Right lobe of liver (tissue), 4 donors: ENCODE measurements at regions not wholly inside any gene's neighbourhood (a gene's known extent, or its start where the extent isn't known, plus 50 kb on each side); places are given as distances from the start of the nearest gene placed in this dataset.
"Not testable (repeated sequence)": the region's sequence is repeated elsewhere in the genome, so short reads cannot be mapped to it uniquely, and the experiment has no call there.

ENCODE experiments used
- CTCF ChIP-seq, 4 donors: fragments of 200-600 bp in 3 of 4; fragments of 450-650 bp in 1 of 4; IDR thresholded peaks; one replicate each; pipeline versions ENCODE4 v1.5.1 to v1.8.0; 2016 to 2022; ENCODE audit warnings: antibody characterized with exemption in 4 of 4, mild to moderate bottlenecking in 2 of 4
- POLR2A ChIP-seq: fragments of 450-650 bp; IDR thresholded peaks from one replicate; pipeline ENCODE4 v1.6.1; 2017; ENCODE audit warnings: antibody characterized with exemption, mild to moderate bottlenecking
- donor health status: DM: no; HTN: no; CAD: no.
- donor health status: DM: no; HTN: no; CAD: no.
- donor health status: DM: no; HTN: yes; CAD: no.

DNA sequence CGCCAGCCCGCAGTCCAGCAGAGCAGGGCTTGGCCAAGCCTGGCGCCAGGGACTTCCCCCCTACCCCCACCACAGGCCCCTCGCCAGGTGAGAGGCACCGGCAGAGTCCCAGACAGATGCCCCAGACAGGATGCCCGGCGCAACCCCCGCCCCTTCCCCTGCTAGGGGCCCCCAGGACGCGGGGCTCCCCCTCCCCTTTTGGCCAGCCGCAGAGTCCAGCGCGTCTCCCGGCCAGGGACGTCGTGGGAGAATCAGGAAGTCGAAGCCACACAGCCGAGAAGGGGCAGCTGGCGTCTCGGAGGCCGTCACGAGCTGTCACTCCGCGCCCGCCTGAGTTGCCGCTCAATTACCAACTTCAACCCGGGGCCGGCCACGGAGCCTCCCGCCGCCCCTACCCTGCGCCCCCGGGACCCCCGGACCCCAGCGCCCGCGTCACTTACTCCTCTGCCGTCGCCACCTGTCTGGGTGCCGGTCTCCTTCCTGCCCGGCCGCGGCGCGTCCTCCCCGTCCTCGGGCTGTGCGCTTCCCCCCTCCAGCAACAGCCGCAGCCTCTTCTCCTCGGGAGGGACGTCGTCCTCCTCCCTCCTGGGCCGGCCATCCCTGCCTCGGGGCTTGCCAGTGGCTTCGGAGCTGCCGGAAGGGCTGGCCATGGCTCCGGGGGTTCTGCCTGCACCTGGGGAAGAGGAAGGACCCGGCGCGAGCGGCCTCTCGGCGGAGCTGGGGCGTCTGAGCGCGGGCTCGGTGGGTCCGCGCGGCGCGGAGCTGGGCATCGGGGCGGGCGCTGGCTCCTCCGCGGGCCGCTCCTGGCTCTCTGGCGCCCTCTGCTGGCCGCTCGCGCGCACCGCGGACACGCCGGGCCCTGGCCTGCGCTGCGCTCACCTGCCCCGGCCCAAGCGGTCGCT is 61.1 kb downstream of the ART5 start:
- TF ChIP-seq CTCF (IDR thresholded peaks at IDR 0.05) = peak; percentile 65 to 83 (median 74)
- not testable (repeated sequence) for TF ChIP-seq POLR2A
